PFSK-1 (cell line): ENCODE measurements at regions not wholly inside any gene's neighbourhood (a gene's known extent, or its start where the extent isn't known, plus 50 kb on each side); places are given as distances from the start of the nearest gene placed in this dataset.

Source experiments
- FOXP2 ChIP-seq: optimal IDR thresholded peaks from 2 replicates; pipeline ENCODE3; 2011; ENCODE audit warnings: borderline replicate concordance, control low read depth, inconsistent platforms; ENCODE audit not compliant: insufficient read depth; ENCODE audit errors: extremely low read length, extremely low read depth
- POLR2AphosphoS5 ChIP-seq: IDR thresholded peaks from 2 replicates; pipeline ENCODE4 v1.6.1; 2012; ENCODE audit warnings: low read depth, mild to moderate bottlenecking, control low read depth, low read length, moderate library complexity
- REST ChIP-seq, 2 experiments: IDR thresholded peaks; 2 replicates each; pipeline versions ENCODE4 v1.6.1 to v1.8.0; 2011 to 2012; ENCODE audit warnings: low read depth in 2 of 2, low read length in 2 of 2, control low read depth in 1 of 2, inconsistent platforms in 1 of 2, mild to moderate bottlenecking in 1 of 2, moderate library complexity in 1 of 2; ENCODE audit not compliant: insufficient read depth in 1 of 2
- SIN3A ChIP-seq: IDR thresholded peaks from 2 replicates; pipeline ENCODE4 v1.6.1; 2012; ENCODE audit warnings: mild to moderate bottlenecking, low read length, moderate library complexity, borderline replicate concordance; ENCODE audit not compliant: insufficient read depth
- TAF1 ChIP-seq: IDR thresholded peaks from 2 replicates; pipeline ENCODE4 v1.6.1; 2012; ENCODE audit warnings: low read length, control low read depth, borderline replicate concordance; ENCODE audit not compliant: insufficient read depth

DNA sequence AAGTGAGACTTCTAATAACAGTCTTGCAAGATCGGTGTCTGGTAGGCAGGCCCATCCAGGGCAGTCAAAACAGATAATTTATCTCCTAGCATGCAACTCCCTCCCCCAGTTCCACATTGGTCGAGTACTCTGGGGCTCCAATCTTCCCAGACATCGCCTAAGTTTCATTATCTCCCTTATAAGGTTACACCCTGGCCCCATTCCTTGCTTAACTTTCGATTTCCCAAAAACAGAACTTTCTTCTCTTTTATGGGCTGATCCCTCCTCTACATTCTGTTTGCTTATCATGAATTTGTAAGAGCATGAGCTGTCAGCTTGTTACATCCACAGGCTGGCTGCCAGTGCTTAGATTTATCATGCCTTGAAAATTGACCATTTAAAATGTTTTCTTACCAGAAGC lies 471.3 kb downstream of the TECRL start:
- no peak for TF ChIP-seq REST (IDR thresholded peaks at IDR 0.05; ENCODE audit: insufficient read depth in 1 of 2, low read depth in 2 of 2, low read length in 2 of 2)
- no peak for TF ChIP-seq POLR2AphosphoS5
- no peak for TF ChIP-seq SIN3A
- no peak for TF ChIP-seq TAF1
- no peak for TF ChIP-seq FOXP2
